GM11168 (cell line): ENCODE measurements at regions not wholly inside any gene's neighbourhood (a gene's known extent, or its start where the extent isn't known, plus 50 kb on each side); places are given as distances from the start of the nearest gene placed in this dataset.

Experiments
- in situ Hi-C: fragments of 300-500 bp; cut with MboI; formaldehyde crosslinking; loops from one replicate; pipeline ENCODE4 v1.12.0; 2022; ENCODE audit warnings: low sequenced_read_pairs; ENCODE audit not compliant: unreplicated experiment

GRCh38 chr3:124602980-124603627 lies 127.1 kb upstream of the UMPS start:
- in situ Hi-C loops: no loop called here

DNA sequence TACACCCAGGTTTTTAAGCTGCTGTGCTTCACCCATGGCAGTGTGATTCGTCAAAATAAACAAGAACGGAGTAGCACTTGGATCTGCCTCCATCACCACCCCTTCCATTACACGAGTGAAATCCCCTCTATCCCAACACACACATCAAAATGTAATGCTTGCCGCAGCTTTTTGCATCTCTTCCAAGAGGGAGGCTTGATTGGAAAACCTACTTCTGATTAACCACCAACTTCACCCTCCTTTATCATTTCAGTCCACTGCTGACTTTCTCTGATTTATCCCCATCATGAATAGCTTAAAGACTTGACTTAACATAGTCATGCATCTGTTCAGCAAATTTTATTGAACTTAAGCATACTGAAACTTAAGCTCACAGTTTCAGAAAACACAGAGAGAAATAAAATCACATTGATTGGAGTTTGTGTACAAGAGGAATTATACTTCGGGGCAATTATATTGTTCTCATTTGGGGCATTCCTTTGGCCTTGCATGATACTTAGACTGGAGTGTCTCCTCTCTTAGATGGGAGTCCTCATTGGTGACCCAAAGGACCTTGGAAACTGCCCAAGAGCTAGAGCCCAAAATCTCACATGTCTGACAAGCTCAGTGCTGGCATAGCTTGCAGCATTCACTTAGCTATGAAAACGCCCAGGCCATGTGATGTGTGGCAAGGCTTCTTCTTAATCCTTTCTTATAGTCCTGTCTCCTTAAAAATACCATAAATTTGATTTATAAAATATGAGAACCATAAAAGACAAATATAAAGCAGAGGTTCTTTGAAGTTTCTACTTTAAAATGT lies 124.3 kb upstream of the UMPS start:
- in situ Hi-C loops: no loop called here

- in situ Hi-C loops: no loop called here
Observed at GRCh38 chr3:124607163-124607562, 123.1 kb upstream of the UMPS start.

DNA sequence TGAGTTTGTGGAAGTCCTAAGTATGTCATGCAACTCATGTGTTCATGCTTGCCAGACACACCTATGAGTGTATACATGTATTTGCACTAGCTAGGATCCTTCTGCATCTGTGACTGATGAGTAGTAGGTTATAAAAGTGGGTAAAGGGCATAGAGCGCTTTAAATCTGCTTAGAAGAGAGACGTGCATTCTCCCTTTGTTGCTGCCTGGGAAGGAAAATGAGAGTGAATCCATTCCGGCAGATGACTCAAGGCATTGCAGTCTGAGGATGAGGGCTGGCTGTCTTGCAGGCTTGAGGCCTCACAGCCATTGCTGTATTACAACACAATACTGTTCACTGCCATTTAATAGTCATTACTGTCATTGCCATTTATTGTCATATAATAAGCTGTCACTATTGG lies 120.8 kb upstream of the UMPS start:
- in situ Hi-C loops: no loop called here

DNA sequence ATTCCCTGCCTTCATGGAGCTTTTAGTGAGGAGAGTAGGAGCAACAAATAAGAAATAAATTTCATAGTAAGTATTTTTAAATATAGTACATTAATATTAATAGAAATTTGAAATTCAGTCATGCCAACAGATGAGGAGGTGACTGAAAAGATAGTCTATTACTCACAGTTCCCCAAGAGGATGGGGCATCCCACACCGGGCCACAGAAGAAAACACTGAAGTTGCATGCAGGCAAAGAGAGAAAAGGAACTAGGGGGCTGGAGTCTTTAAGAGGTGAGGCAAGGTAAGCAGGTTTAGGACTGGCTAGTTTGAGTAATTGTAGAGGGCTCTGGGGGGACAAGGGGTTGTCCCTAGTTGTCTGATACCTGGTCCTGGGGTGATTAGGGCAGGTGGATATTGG lies 120.1 kb upstream of the UMPS start:
- in situ Hi-C loops: no loop called here

DNA sequence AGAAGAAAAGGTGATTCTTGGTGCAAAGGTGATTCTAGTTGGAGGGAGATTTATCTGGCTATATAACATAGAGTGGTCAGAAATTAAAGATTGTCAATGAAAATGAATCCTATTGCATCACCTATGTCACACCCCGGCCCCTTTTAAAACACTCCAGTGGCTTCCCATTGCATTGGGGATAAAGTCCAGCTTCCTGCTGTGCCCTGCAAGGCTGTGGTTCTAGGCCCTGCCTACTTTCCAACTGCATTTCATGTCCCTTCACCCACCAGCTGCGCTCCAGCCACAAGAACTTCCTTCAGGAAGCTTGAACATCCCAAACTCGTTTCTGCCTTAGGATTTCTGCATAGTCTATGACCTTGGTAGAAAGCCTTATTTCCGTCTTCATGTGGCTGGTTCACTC lies 118.7 kb upstream of the UMPS start:
- in situ Hi-C loops: no loop called here

- in situ Hi-C loops: no loop called here
Observed at GRCh38 chr3:124615896-124616543, 114.2 kb upstream of the UMPS start.

GRCh38 chr3:124617177-124617576 lies 113.1 kb upstream of the UMPS start:
- in situ Hi-C loops: no loop called here

DNA sequence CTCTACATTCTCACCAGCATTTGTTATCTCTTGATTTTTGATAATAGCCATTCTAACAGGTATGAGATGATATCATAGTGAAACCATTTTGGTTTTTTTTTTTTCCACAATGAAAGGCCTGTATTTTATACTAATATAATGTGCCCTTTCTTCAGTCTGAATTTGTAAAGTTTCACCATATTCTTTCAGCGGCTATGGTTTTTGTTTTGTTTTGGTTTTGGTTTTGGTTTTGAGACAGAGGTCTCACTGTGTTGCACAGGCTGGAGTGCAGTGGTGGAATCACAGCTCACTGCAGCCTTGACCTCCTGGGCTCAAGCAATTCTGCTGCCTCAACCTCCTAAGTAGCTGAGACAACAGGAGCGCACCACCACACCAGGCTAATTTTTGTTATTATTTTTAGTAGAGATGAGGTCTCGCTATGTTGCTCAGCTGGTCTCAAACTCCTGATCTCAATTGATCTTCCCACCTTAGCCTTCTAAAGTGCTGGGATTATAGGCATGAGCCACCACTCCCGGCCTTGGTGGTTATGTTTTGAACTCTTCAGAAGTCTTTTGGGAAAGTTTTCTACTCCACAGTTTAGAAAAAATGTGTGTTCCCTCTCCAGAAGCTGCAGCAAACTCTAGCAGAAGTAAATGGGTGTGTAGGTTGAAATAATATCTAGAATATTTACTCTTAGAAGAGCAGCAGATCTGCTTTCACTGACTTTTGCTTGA lies 110.2 kb upstream of the UMPS start:
- in situ Hi-C loops: loop anchor here (10.0 kb wide), 1 partner anchor 45 kb away; no protein-coding TSS in a partner anchor

DNA sequence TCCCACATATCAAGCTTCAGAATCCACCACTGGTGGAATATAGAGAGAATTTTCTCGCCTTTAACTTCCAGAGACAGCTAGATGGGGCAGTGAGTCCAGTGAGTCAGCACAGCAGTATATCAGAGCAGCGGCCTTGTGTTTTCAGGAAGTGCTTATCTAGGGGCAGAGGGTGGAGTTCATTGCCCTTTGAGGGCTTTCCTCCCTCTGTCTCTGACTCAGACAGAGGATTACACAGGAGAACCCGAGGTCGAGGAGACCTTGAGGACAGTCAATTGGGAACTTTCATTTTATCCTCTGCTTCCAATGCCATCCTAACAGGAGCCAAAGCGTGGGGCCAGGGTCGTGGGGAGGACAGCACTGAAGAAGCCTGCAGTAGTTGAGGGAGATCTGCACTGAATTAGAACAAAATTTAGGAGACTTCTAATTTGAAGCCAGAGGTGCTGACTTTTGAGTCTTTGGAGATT lies 109.6 kb upstream of the UMPS start:
- in situ Hi-C loops: loop anchor here (10.0 kb wide), 1 partner anchor 46 kb away; no protein-coding TSS in a partner anchor

DNA sequence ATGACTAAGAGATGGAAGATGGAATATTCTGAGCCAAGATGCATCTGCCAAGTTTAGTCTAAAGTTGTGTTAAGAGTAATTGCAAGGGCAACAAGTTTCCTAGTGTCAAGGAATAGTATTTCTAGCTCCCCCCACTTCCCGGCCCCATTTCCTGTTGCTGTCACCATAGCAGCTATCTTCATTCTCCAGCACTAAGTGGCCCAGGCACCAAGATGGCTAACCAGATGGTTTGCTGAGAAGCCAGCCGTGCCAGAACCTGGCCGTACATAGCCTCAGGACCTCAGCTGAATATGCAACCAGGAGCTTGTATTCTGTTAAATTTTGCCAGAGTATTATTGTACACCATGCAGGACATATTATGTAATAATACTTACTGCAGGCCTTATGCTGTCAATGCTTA lies 108.8 kb upstream of the UMPS start:
- in situ Hi-C loops: loop anchor here (10.0 kb wide), 1 partner anchor 47 kb away; no protein-coding TSS in a partner anchor

DNA sequence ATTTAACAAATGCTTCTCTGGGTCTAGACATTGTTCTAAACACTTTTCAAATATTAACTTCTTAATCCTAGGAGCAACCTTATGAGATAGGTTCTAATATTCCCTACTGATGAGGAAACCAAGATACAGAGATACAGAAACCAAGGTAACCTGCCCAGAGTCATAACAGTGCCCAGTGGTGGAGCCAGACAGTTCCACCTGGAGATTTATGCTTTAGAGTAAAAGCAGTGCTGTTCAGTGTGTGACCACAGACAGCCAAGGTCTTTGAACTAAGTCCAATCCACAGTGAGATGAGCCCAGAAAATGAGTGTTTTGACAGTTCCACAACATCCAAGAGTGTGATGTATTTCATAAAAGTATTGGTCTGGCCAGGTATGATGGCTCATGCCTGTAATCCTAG lies 105.2 kb upstream of the UMPS start:
- in situ Hi-C loops: loop anchor here (10.0 kb wide), 1 partner anchor 50 kb away; no protein-coding TSS in a partner anchor

- in situ Hi-C loops: loop anchor here (10.0 kb wide), 1 partner anchor 53 kb away; no protein-coding TSS in a partner anchor
Observed at GRCh38 chr3:124627501-124627908, 102.7 kb upstream of the UMPS start.

DNA sequence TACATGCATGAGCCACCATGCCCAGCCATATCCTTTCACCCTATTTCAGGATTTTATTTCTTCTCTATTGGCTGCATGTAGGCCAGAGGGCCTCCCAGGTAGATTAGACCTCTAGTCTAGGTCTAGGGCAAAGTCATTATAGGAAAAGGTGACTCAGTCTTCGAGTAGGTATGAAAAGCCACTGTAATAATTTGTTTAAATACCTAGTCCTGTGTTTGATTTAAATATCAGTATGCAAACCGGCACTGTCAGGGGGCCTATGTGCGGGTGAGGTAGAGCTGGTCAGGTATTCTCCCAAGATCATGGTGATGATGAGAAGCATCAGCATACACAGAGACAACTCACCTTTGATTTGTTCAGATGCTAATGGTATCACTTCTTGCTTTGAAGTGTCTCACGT lies 101.4 kb upstream of the UMPS start:
- in situ Hi-C loops: loop anchor here (10.0 kb wide), 1 partner anchor 54 kb away; no protein-coding TSS in a partner anchor

DNA sequence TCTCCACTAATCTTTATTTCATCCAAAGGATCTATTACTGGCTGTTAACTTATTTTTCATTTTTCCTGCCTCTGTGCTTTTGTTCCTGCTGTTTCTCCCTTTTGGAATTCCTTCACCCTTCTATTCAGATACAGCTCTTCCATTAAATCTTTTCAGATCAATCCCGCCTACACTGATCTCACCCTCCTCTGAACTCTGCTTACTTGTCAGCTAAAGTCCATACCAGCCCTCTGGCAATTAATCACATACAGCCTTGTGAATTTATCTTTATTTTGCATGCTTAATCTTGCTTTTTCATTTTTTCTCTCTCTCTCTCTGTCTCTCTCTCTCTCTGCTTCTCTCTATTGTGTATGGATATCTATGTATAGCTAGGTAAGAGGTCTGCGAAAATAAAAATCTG lies 100.8 kb upstream of the UMPS start:
- in situ Hi-C loops: loop anchor here (10.0 kb wide), 1 partner anchor 55 kb away; no protein-coding TSS in a partner anchor

- in situ Hi-C loops: no loop called here
Observed at GRCh38 chr3:124630960-124631359, 99.3 kb upstream of the UMPS start.

GRCh38 chr3:124631727-124632126 lies 98.5 kb upstream of the UMPS start:
- in situ Hi-C loops: no loop called here

DNA sequence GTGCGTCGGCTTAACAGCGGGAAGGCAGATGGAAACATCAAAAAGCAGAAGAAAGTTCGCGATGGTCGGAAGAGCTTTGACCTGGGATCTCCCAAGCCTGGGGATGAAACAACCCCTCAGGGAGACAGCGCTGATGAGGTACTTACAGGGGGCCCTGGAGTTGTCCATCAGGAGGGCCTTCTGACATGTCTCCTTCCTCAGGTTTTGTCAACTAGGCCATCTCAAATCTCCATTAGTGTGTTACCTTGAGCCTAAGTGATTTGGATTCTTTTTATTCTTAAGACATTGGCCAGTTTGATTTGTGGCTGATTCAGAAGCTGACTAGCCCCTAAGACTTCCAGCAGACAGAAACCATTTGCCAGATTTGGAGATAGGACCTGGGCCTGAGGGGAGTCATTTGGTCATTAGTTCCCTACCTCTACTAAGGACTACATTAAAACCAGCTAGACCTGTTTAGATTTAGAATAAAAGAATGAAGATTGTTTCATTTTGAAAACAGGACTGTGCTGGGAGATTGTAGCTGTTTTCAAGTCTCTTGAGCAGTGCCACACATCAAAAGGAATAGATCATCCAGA lies 97.6 kb upstream of the UMPS start:
- in situ Hi-C loops: no loop called here

GRCh38 chr3:124633524-124633923 lies 96.7 kb upstream of the UMPS start:
- in situ Hi-C loops: no loop called here
